Neutrophil (primary cell): ENCODE measurements at regions not wholly inside any gene's neighbourhood (a gene's known extent, or its start where the extent isn't known, plus 50 kb on each side); places are given as distances from the start of the nearest gene placed in this dataset.

ENCODE experiments used
- H3K27ac ChIP-seq: fragments of 200-600 bp; sonication (generic); 2 replicates; pipeline ENCODE4 v1.5.1; 2016; ENCODE audit warnings: mild to moderate bottlenecking, moderate library complexity
- H3K27me3 ChIP-seq: fragments of 200-600 bp; sonication (generic); 2 replicates; pipeline ENCODE4 v1.6.0; 2016; ENCODE audit warnings: mild to moderate bottlenecking
- H3K36me3 ChIP-seq: fragments of 200-600 bp; sonication (generic); 2 replicates; pipeline ENCODE4 v1.5.1; 2017
- H3K4me1 ChIP-seq, 2 experiments: fragments of 200-600 bp in 1 of 2; sonication (generic) in 1 of 2; 1 replicate in 1 of 2; 2 replicates in 1 of 2; pipeline versions ENCODE4 v1.5.1 to v1.6.1; 2013 to 2016; ENCODE audit warnings: low read depth in 1 of 2, low read length in 1 of 2, mild to moderate bottlenecking in 1 of 2, moderate library complexity in 1 of 2; ENCODE audit not compliant: control insufficient read depth in 1 of 2, insufficient read depth in 1 of 2
- H3K4me3 ChIP-seq, 2 experiments: fragments of 200-600 bp in 1 of 2; sonication (generic) in 1 of 2; 1 replicate in 1 of 2; 2 replicates in 1 of 2; pipeline ENCODE4 v1.5.1; 2013 to 2016; ENCODE audit warnings: low read depth in 1 of 2, low read length in 1 of 2, mild to moderate bottlenecking in 1 of 2, moderate library complexity in 1 of 2
- H3K9me3 ChIP-seq: fragments of 200-600 bp; sonication (generic); 2 replicates; pipeline ENCODE4 v1.5.1; 2016
- CTCF ChIP-seq: fragments of 200-600 bp; sonication (generic); IDR thresholded peaks from 2 replicates; pipeline ENCODE4 v1.5.1; 2016; ENCODE audit warnings: antibody characterized with exemption

DNA sequence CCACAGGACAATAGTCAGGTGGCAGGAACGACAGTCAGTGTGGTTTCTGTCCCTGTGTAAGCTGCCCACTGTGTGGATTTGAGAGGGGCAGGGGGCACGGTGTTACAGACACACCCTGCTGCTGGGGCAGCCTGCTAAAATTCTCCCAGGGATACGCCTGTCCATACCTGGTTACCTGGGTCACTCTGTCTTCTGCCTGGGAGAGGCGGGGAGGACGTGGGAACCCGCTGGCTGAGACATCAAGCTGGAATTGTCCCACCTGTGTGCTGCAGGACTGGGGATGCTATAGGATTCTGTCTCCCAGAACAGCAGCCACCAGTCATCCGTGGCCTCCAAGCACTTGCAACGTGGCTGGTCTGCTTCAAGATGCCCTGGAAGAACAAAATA lies 63.8 kb upstream of the LINC01488 start:
- no peak for TF ChIP-seq CTCF
- Histone ChIP-seq H3K9me3 (no peaks in the 10 kb centered on the region), H3K4me3 (no peak overlapping the region)

GRCh38 chr11:69418576-69419296 lies 62.7 kb upstream of the LINC01488 start:
- no peak for TF ChIP-seq CTCF
- peaks cover 37% of the 10 kb centered on the region for H3K27me3 ChIP-seq
- H3K9me3 ChIP-seq: no peaks in the 10 kb centered on the region
- H3K4me3 ChIP-seq: no peak overlapping the region
- H3K4me1 ChIP-seq: peaks cover 0 to 3% of the 10 kb centered on the region in 2 experiments
- H3K36me3 ChIP-seq: no peaks in the 10 kb centered on the region
- no peak overlapping the region for H3K27ac ChIP-seq

More for the DNA sequence above, 63.8 kb upstream of the LINC01488 start:
- no peak overlapping the region for H3K27ac ChIP-seq
- H3K4me1 ChIP-seq: peaks cover 0 to 3% of the 10 kb centered on the region in 2 experiments
- H3K36me3 ChIP-seq: no peaks in the 10 kb centered on the region
- peaks cover 37% of the 10 kb centered on the region for H3K27me3 ChIP-seq

DNA sequence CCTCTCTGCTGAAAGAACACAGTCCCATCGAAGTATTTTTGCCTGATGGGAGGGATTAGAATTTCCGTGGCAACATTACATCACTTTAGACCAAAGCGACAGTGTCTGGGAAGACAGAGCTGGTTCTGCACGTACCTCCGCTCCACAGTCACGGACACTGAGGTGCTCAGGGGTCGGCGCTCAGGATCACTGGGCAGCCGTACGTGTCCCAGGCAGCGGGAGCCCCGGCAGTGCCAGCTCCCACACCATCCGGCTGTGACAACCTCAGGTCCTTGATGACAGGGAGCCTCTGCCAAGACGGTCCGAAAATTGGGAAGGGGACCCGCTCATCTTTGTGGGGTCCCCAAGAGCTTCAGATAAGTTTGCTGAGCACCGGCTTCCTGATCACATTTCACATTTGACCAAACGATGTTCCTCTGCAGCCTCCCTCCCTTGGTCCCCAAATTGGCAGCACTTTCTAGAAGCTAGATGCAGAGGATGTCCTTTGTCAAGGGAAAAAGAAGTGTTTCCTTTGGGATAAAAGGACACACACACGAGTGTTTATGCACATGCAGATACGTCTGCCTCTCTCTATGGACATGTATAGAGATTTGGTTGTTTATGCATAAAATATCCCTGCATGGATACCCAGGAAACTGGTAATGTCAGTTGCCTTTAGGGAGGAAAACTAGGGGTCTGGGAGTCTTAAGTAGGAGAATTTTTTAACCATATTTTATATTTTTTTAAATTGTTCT lies 61.6 kb upstream of the LINC01488 start:
- H3K27ac ChIP-seq: no peak overlapping the region
- no peaks in the 10 kb centered on the region for H3K36me3 ChIP-seq
- H3K4me1 ChIP-seq: peaks cover 0 to 1% of the 10 kb centered on the region in 2 experiments
- TF ChIP-seq CTCF: no peak
- H3K27me3 ChIP-seq: peaks cover 32% of the 10 kb centered on the region
- no peaks in the 10 kb centered on the region for H3K9me3 ChIP-seq
- H3K4me3 ChIP-seq: no peak overlapping the region

DNA sequence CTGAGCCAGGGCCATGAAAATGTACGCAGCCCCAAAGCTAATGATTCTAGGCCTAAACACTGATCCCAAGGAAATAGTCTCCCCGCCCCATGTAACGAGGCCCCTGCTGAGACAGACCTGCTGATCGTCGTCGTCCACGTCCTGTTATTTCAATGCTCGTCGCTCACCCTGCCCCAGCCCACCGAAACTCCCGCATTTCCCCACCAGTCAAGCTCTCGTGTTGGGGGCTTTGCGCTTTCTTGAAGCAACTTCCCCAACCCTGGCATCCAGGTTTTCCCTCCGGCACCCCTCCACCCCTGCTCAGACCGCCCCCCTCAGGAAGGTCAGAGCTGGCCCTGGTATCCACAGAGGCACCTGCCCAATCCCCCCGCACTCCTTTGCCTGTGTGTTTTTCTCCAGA lies 58.8 kb upstream of the LINC01488 start:
- Histone ChIP-seq H3K36me3 (no peaks in the 10 kb centered on the region), H3K27ac (no peak overlapping the region), H3K9me3 (no peaks in the 10 kb centered on the region), H3K4me1 (no peaks in the 10 kb centered on the region), H3K4me3 (no peak overlapping the region), H3K27me3 (peaks cover 4% of the 10 kb centered on the region)
- TF ChIP-seq CTCF: no peak

- H3K9me3 ChIP-seq: no peaks in the 10 kb centered on the region
- H3K27me3 ChIP-seq: no peaks in the 10 kb centered on the region
- no peaks in the 10 kb centered on the region for H3K4me1 ChIP-seq
- H3K36me3 ChIP-seq: no peaks in the 10 kb centered on the region
- H3K4me3 ChIP-seq: no peak overlapping the region
- no peak overlapping the region for H3K27ac ChIP-seq
- TF ChIP-seq CTCF: no peak
Measured at GRCh38 chr11:69423181-69423580, 58.3 kb upstream of the LINC01488 start.
